GM18511 (cell line): ENCODE measurements at regions not wholly inside any gene's neighbourhood (a gene's known extent, or its start where the extent isn't known, plus 50 kb on each side); places are given as distances from the start of the nearest gene placed in this dataset.

Experiments
- ATAC-seq: cut with Tn5 transposase; IDR thresholded peaks from one replicate; pipeline ENCODE4 v1.9.1; 2021; ENCODE audit warnings: mild to moderate bottlenecking, moderate library complexity; ENCODE audit not compliant: unreplicated experiment

DNA sequence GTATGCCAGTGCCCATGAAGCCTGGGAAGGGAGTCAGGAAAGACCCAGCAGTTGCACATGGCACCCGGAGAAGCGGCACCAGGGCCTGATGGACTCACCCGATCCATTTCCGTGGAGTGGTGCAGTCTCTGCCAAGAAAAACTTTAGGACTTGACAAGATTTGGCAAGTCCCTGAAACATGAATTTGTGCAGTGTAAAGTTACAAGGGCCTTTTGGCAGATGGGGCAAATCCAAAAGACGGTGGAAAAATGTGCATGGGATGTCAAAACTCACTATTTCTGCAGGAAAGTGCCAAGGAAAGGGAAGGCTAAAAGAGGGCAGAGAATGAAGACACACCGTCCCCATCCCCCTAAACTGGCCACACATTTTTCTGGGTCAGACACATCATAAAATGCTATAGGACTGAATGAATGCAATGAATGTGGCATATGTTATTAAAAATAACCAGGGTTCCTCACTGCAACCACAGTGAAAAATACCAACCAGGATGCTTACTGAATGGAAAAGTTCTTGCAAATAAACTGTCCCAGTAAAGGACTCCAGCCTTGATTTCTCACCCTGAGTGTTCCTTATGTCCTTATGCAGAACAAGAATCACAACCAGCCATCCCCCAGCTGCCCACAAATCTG is 173.5 kb upstream of the SIX2 start:
- ATAC-seq: no peak

DNA sequence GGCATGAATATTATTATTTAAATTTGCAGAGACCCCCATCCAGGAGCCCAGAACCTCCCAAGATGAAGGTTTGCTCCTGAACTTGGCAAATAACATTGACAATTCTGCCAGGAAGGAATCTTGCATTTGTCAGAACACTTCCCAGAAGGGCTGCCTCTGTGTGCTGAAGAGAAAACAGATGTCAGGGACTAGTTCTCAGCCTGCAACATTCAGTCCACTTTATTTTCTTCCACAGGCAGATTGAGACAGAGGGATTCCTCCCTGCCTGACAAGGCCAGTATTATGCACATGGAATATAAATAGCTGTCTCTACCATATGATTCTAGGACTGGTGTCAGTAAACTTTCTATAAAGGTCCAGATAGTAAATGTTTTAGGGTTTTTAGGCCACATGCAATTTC is 171.5 kb upstream of the SIX2 start:
- ATAC-seq: no peak

DNA sequence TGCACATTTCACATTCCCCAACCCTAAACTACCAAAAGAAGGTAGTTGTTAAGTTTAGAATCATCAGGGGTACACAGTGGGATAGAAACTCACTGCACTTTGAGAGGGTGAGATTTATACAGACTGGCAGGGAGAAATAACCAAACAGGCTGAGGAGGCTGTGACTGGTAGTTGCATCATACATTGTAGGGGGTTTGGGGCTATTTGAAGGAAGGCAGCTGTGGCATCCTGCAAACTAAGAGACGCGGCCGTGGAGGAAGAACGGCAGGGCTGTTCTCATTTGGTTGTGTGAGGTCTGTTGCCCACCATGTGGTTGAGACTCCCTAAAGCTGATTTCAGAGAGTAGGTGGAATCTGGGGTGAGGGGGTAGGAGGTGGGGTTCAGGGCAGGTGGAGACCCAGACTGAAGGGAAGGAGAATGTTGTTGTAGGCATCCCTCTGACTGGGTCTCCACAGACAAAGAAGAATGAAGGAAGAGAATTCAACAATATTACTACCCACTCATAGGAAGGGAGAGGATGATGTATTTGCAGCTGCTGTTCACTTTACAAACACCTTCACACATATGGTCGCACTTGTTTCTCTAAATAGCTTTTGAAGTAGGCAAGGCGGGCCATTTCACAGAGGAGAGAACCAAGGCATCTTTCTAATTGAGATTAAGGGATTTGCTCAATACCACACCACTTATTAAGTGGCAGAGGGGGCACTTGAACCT is 170.9 kb upstream of the SIX2 start:
- ATAC-seq: no peak

DNA sequence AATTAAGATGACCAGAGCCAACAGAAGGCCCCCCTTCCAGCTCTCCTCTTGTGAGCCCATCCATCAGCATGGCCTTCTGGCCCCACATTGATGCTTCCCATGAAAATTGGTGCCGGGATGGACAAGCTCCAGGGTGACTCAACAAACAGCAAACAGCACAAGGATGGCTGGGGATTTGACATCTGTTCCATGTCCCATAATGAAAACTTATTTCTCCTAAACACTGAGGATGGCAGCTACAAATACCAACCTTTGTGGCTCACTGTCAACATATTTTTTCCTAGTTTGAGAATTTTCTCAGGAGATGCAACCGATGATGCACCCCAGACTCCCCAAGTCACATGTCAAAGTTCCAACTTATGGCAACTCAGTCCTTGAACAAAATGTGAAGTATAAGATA is 169.6 kb upstream of the SIX2 start:
- ATAC-seq: no peak

DNA sequence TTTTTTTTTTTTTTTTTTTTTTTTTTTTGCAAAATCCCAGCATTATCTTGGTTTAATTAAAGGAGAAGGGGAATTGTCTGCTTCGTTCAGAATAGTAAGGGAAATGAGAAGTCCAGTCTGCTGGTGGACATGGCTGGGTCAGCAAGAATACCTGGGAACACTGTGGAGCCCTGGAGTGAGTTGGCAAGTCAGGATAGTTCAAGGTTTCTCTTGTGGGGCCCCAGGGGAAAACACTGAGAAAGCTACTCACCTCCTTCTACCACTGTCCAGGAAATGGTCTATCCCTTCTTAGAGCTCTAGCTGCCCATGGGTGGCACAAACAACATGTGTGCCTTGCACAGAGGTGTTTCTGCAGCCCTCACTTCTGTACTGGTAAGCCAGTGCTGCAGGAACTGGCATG is 169.1 kb upstream of the SIX2 start:
- no peak for ATAC-seq

DNA sequence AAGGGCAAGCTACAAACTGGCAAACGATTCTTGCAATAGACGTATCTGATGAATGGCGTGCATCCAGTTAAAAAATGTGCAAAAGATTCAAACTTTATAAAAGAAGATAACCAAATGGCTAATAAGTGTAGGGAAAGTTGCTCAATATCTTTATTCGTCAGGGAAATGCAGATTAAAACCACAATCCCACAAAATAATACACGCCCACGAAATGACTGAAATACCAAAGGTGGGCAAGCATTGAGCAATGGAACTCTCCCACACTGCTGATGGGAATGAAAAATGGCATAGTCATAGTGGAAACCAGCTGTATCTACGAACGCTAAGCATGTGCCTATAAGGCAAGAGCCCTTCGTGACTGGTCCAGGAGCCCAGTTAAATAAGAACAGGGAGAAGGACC is 168.6 kb upstream of the SIX2 start:
- no peak for ATAC-seq

DNA sequence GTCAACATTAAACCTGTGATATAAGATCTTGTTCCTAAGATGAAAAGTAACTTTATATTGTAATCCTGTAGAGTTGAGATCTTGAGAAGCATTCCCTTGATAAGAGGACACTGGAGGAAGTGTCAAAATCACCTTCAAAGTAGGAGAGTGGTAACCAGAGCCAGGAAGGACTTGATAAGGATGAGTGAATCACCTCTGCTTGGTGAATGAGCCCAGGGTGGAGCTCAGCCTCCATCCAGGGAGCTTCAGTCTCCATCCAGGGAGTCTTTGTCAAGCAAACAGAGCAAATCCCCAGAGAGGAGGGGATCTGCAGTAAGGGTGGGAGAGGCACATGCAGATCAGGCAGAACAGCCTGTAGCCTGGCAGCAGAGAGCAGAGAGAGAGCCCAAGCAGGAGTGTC is 167.1 kb upstream of the SIX2 start:
- ATAC-seq: no peak

DNA sequence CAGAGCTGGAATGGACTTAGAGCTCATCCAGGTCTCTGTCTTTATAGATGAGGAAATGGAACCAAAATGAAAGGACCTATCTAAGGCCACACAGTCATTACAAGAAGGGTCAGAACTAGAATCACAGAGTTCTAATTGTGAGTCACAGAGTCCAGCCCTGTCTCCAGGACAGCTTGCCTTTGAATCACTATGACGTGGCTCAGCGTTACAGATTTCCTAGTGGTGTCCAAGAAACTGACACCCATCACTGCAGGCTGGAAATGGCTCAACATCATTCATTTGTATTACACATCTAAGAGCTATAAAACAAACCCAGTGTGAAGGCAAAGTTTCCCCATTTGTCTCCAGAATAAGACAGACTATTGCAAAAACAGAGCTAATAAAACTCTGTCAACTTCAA is 164.3 kb upstream of the SIX2 start:
- ATAC-seq: no peak

DNA sequence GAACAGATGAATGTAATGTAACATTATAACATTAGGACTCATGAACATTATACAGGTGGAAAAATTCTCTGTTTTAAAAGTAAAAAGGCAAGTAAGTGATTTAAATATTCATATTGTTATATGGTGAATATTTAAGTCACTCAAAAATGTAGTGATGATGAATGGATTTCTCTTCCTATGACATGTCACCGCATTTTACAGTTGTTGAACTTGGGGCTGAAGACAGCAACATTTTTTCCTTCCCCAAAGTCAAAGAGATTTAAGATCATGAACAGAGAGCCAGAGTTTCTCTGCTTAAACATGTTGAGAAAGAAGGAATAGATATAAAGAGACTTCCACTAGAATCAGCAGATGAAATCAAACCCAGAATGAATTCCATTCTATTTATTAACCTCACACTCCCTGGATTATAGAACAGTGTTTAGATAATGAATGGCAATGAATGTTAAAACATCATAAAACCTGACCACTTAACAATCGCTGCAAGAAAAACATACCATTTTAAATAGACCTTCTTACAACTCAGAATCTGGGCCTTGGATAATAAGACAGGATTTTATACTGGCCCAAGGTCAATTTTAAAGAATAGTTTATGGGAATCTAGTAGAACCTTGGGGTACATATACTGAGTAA is 163.6 kb upstream of the SIX2 start:
- ATAC-seq: no peak

DNA sequence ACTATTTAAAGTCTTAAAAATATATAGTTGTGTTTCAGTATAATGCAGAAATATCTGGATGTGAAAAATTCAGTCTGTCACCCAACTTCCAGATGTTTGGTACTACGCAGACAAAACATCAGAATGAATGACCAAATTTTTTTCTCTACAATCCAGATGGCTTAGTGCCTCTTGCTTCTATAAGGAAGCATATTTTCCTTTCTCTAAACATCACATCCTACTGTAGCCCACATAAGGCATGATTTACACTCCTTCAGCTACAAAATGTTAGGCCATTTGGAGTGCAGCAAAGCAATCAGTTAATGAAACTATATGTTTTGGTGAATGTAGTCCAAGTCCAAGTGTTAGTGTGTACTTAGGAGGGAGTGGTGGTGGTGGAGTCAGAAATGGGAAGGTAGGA is 162.9 kb upstream of the SIX2 start:
- no peak for ATAC-seq

DNA sequence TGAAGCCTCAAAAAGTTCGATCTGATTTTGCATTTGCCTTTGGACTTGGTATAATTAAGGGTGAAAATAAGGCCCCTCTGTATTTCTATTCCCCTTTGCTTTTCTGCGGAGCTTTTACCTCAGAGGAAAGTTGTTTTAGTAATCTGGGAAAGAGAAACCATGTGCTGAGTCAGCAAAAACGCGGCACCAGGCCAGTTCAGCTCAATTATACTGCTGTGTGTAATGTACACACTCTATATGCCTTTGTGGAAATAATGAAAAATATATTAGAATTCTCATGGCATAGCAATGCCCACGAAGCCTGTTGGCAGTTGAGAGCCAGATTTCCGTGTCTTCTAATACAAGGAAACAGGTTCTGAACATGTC is 161.9 kb upstream of the SIX2 start:
- ATAC-seq: no peak

DNA sequence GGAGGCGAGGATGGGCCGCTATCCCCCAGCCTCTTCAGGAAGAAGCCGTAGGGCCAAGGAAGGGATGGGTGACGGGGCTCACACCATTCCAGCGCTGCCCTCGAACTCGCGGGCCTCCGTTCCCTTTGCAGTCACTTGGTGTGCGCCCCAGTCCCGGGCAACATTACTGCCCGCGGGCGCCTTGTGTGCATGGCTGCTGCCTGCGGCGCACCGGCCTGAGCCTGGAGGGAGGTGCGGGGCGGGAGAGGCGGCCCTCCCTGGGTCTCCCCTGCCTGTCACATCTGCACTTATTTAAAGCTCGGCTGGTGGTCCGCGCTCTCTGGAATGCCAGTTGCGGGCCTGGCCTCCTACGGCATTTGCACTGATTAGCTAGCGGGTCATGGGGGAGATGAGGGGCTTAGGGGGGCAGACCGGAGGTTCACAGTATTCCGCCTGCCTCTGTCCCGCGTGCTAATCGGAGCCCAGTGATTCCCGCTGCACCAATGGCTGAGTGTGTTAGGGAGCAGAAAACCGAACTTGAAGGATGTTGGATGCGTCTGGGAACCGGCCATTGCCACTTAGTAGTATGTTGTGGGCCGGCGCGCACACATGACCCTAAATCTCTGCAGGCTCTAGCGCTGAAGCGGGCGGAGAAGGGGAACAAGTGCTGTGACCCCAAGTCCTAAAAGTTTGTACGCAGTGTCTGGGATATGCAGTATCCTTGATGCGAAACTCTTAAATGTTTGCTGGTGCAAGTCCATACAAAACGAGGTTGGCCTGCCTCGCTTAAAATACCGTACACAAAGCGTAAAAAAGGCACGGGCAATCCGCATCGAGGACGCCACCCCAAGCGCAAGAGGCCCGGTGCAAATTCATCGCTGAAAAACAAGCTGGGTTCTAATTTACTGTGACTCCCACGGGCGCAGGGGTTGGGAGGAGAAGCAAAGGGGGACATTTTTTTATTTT is 161.2 kb upstream of the SIX2 start:
- ATAC-seq: no peak

DNA sequence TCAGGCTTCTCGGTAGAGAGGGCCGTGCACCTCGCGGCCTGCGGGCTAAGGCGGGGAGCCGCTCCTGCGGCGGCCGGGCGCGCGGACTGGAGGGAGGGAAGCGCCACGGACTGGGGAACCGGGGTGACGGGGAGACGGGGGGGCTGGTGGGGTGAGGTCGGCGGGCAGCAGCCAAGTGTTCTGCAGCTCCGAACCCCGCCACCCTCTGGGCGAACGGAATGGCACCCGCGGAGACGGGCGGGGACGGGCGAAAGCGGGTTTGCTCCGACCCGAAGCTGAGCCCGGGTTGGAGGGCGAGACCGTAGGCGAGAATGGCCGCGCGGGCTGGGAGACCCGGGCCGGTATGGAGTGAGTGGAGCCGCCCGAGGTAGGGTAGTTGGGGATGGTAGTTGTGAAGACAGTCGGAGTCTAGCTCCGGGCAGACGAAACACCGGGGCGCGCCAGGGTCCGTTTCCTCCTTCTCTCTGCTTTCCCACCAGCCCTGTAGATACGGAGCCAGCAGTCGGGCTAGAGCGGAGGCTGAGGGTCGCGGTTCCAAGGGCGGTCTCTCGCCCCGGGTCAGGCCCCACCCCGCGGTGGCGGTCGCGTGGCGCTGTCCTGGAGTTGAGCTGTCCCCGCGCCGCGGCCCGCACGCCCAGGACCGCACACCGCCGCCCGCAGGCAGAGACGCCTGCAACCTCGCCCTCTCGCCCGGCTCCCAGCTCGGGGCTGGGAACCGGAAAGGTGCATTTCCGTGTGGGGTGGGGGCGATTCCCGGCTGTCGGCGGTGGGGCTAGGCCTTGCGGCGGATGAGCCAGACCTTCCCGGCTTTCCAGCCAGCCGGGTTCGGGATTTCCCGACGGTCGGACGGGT is 160.3 kb upstream of the SIX2 start:
- no peak for ATAC-seq

DNA sequence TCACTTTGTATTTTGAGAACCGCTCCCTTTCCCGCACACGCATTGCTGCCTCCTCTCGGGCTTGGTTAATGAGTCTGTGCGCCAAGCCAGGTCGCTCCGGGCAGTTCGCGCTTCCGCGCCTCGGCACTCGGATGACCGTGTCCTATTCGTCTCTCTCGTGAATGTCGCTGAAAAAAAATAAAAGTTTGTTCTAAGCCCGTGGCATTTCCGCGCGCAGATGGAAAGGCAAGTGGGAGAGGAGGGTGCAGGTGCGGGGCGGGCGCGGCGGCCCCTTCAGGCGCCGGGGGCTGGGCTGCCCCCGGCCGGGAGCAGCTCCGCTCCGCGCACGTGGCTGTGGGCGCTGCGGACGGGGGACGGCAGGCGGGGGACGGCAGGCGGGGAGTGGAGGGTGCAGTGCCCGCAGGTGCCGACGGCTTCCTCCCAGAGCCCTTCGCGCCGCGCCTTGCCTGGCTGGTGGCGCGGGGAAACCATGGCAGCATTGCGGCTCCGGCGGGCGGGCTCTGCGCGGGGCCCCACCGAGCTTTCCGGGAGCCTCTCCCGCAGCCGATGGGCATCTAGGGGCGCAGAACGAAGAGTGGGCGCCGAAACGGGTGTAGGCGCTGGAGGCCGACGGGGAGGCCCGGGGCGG is 159.6 kb upstream of the SIX2 start:
- no peak for ATAC-seq

DNA sequence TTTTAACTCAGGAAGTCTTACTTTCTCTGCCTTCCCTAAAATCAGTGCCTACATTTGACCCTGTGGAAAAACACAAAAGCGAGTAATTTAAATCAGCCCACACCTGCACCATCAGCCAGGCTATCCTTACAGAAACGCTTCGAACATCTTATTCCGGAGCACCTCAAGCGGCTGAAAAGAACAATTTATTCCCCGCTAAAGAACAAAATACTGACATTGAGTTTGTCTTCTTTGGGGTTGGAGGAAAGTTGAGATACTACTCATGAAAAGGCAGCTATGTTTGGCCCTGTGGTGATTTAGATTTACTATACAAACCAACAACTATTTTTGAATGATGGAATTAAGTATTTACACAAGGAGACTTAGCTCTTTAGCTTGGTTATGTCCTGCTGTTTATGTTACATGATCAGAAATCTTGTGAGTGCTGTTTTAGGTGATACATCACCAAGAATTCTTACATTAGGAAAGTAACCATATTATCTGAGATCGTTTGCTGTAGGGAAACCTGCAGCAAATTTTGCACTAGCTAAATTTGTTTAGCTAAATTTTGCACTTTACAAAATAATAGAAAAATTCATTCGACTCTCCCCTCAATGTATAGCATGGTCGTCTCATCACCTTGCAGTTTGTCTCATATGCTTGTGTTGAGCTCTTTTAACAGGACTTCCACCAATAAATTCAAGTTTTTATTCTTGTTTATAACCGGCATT is 158.8 kb upstream of the SIX2 start:
- no peak for ATAC-seq

DNA sequence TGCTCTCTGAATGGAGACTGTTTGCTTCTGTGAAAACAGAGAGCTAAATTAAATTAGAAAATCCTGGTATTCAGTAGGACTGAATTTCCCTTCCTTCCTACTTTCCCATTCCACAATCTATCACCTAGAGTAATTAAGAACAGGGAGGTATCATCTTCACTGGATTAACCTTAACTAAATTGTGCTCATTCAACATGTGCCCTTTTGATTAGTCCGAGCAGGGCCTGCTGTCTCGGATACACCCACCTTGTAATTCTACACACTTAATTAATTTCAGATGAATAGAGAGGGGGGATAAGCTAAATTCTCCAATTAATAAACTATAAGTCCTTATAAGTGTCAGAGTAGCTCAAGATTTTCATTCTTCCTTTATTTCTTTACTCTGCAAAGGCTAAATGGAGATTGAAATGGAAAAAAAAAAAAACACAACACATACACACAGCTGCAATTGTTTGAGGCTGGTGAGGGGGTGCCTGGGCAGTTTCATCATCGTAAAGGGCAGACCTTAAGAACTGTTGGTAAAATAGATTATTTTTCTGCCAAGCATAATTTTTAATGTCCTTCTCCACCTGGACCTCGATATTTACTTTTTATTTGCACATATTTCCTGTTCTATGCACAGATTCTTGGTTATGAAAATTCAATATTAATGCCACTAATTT is 157.1 kb upstream of the SIX2 start:
- no peak for ATAC-seq

DNA sequence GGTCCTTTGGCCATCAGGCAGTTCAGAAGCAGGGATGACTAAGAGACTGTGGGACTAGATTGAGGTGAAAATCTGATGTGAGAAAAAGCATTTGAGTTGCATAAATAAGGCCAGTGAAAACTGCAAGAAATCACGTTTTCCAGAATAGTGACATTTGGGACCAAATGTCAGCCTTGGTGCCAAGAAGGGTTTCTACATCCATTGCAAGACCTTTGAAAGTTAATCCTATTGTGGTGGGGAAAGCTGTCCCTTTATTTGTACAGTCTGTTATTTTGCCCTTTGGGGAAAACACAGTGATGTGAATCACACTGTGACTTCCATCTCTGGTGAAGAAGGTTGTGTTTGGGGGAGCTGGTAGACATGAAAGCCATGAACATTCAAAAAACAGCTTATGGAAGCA is 153.5 kb upstream of the SIX2 start:
- ATAC-seq: no peak

DNA sequence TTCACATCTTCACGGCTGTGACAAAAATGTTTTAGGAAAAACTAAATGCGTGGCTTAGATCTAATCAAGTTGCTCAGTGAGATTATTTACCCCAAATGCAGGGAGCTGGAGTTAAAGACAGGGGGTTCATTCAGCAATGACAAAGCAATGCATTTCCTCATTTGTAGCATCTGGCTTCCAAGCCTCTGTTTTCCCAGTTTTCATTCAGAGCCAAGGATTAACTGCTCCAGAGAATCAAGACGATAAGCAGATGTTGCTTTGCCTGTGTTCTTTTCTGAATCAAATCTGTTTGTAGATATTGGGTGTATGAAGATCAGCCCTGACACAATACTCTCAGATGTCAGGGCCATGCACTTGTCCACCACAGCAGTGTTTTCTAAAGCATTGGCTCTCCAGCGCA is 147.4 kb upstream of the SIX2 start:
- no peak for ATAC-seq

DNA sequence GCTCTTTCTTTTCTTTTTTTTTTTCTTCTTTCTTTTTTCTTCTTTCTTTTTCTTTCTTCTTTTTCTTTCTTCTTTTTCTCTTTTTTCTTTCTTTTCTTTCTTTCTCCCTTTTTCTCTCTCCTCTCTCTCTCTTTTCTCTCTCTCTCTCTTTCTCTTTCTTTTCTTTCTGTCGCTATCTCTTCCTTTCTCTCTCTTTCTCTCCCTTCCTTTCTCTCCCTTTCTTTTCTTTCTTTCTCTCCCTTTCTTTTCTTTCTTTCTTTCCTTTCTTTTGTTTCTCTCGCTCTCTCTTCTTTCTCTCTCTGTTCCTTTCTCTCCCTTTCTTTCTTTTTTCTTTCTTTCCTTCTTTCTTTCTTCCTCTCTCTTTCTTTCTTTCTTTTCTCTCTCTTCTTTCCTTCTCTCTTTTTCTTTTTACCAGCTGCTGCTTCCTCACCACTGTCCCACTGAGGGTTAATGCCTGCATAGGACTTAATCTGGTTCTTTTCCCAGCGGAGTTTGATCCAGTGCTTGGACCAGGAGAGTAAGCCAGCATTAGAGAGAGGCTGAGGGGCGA is 145.4 kb upstream of the SIX2 start:
- no peak for ATAC-seq
